HG03159 (cell line): ENCODE measurements at regions not wholly inside any gene's neighbourhood (a gene's known extent, or its start where the extent isn't known, plus 50 kb on each side); places are given as distances from the start of the nearest gene placed in this dataset.
"Not testable (repeated sequence)": the region's sequence is repeated elsewhere in the genome, so short reads cannot be mapped to it uniquely, and the experiment has no call there.

Experiments
- ATAC-seq: cut with Tn5 transposase; IDR thresholded peaks from one replicate; pipeline ENCODE4 v1.9.1; 2021; ENCODE audit warnings: mild to moderate bottlenecking, moderate library complexity; ENCODE audit not compliant: unreplicated experiment

GRCh38 chr4:71081192-71081591 lies 87.7 kb downstream of the DCK start:
- ATAC-seq = no peak

DNA sequence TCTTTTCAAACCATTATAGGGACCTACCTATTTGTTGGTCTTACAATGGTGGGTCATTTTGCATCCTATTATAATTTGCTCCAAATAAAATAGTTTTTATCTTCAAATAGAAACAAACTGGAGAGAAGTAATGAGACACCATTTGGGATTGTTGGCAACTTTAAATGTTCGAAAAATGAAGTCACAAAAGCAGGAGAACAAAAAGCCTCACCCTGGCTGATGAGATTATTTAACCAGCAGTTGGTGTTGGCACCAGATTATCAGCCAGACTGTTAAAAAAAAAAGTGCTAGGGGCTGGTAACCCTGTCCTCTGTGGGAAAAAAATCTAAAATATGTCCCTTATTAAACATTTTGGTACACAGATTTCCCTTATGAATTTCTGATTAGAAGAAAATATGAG lies 100.3 kb downstream of the DCK start:
- ATAC-seq = no peak

GRCh38 chr4:71094201-71094600 lies 100.8 kb downstream of the DCK start:
- ATAC-seq = no peak

- ATAC-seq = no peak
Measured at GRCh38 chr4:71095141-71095540, 101.7 kb downstream of the DCK start.

- no peak for ATAC-seq
Measured at GRCh38 chr4:71095545-71095944, 102.1 kb downstream of the DCK start.

- ATAC-seq = no peak
Measured at GRCh38 chr4:71107726-71108125, 114.3 kb downstream of the DCK start.

DNA sequence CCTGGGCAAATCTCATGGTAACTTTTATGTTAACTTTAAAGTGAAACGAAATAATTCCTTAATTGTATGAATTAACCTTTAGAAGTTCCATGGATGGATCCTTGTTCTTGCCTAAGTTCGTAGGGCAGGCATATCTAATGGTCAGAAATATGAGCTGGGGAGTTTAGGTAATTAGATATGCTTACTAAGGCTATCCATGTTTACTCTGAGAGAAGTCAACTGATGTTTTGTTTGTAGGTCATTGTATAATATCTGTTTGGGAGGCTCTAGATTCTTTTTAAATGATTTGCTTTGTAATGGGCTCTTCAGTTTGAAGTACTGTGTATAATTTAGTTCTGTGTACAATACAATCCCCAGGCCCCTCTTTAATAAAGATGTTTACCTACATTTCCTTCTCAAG lies 117.0 kb downstream of the DCK start:
- no peak for ATAC-seq

GRCh38 chr4:71111133-71111532 lies 117.7 kb downstream of the DCK start:
- not testable (repeated sequence) for ATAC-seq

- ATAC-seq = no peak
Measured at GRCh38 chr4:71113294-71113693, 119.8 kb downstream of the DCK start.

DNA sequence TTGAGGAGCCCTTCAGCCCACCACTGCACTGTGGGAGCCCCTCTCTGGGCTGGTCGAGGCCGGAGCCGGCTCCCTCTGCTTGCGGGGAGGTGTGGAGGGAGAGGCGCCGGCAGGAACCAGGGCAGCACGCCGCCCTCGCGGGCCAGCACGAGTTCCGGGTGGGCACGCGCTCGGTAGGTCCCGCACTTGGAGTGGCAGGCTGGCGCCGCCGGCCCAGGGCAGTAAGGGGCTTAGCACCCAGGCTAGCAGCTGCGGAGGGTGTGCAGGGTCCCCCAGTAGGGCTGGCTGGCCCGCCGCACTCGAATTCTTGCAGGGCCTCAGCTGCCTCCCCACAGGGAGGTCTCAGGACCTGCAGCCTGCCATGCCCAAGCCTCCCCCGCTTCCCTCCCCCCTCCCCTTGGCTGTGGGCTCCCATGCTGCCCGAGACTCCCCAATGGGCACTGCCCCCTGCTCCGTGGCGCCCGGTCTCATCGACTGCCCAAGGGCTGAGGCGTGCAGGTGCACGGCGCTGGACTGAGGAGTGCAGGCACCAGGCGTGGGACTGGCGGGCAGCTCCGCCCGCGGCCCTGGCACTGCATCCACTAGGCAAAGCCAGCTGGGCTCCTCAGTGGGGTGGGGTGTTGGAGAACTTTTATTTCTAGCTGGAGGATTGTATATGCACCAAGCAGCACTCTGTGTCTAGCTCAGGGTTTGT lies 127.5 kb downstream of the DCK start:
- no peak for ATAC-seq

DNA sequence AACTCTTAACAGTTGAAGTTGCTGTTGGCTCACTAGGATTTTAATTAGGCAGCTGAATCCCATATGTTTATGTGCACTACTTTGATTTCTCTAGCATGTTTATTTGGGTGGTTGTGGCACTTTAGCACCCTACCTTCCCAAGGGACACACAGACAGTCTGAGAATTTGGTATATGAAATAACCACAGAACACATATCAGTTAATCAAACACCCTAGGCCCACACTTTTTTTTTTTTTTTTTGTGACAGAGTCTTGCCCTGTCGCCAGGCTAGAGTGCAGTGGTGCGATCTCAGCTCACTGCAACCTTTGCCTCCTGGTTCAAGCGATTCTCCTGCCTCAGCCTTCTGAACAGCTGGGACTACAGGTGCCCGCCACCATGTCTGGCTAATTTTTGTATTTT lies 130.5 kb downstream of the DCK start:
- ATAC-seq = no peak

GRCh38 chr4:71125137-71125536 lies 131.7 kb downstream of the DCK start:
- ATAC-seq = no peak

DNA sequence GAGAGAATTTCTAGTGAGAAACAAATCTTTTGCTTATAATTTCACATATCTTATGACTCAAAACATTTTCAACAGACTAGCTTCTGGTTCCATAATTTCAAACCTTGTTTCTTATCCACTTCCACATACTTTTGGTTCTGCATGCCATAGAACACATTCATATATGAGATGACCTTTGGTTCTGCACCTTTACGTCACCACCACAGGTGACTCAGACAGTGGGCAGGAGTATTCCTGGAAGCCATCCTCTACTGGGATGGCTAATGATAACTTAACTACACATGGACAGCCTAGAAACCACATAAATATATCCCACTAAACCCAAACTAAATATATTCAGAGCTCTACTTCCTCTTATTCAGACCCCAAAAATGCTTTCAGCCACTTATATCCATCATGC lies 133.3 kb downstream of the DCK start:
- no peak for ATAC-seq

DNA sequence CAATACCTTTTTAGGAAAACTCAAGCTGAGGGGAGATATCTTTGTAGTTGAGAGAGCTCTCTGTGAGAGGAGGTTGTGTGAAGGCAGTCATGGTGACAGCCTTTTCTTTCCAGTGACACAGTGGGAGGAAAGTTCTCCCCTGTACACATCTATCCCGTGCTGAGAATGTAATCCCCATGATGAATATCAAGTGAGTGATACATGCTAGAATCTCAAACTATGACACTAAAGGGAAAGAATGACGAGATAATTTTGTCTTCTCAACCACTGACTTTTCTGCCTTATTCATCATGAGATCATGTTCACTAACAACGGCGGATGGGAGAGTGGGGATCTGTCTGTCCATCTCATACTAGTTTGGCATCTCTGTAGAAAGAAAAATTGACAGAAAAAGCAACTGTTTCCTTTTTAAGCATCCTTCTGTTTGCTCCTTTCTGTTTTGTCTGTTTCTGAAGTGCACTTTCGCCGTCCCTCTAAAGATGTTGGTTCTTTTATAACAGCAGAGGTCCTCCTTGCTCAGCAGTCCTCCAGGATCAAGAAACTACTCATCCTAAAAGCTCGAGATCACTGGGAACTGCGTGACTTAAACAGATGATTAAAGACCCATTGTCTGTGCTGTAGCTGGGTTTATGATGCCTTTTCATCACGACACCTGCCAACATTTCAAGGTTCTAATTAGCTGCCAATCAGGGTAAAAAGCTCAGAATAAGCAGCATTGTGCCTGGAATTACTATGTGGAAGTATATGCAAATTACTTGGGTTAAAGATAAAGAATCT lies 137.6 kb downstream of the DCK start:
- ATAC-seq = no peak

- ATAC-seq = no peak
Measured at GRCh38 chr4:71132486-71132885, 139.0 kb downstream of the DCK start.

- no peak for ATAC-seq
Measured at GRCh38 chr4:71133491-71133890, 140.0 kb downstream of the DCK start.

GRCh38 chr4:71136071-71136470 lies 142.6 kb downstream of the DCK start:
- ATAC-seq = no peak

GRCh38 chr4:71138007-71138615 lies 144.7 kb downstream of the DCK start:
- no peak for ATAC-seq

DNA sequence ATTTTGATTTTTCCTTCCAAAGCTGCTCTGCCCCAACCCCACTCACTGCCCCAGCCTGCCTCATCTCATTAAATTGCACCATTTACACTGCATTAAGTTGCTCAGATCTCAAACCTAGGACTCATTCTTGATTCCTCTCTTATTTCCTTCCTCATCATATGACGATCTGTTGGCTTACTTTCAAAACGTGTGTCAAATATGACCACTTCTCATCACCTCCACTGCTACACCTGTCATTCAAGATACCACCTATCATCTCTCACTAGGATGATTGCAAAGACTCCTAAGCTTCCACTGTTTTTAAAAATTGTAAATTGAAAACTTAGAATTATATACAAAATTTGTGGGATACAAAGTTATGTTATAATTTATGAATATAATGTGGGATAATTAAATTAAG lies 147.1 kb downstream of the DCK start:
- no peak for ATAC-seq

DNA sequence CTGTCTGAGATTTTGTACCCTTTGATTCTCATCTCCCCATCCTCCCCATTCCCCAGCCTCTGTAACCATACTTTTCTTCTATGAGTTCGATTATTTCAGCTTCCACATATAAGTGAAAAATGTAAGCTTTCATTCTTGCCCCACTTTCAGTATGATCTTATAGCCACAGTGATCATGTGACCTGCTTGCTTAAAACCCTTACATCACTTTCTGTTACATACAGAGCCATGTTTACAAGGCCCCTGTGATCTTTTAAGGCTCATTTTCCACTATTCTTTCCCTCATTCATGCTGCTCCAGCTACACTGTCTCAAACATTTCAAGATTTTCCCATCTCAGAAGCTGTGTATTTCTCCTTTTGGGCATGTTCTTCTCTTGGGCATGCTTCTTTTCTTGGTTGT lies 147.7 kb downstream of the DCK start:
- no peak for ATAC-seq

GRCh38 chr4:71147261-71147660 lies 153.8 kb downstream of the DCK start:
- no peak for ATAC-seq

DNA sequence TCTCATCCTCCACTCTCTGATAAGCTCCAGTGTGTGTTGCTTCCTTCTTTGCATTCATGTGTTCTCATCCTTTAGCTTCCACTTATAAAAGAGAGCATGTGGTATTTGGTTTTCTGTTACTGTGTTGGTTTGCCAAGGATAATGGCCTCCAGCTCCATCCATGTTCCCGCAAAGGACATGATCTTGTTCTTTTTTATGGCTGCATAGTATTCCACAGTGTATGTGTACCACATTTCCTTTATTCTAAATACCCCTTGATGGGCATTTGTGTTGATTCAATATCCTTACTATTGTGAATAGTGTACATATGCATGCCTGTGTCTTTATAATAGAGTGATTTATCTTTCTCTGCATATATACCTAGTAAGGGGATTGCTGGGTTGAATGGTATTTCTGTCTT lies 155.1 kb downstream of the DCK start:
- no peak for ATAC-seq
